A673 (cell line): ENCODE measurements at regions not wholly inside any gene's neighbourhood (a gene's known extent, or its start where the extent isn't known, plus 50 kb on each side); places are given as distances from the start of the nearest gene placed in this dataset.

Experiments used
- CTCF ChIP-seq: fragments of 300-800, 200-600 bp; sonication (generic); conservative IDR thresholded peaks from 2 replicates; pipeline ENCODE4 v1.5.1; 2017; ENCODE audit warnings: low read depth, mild to moderate bottlenecking, antibody characterized with exemption, low read length, moderate library complexity, mixed read lengths
- EZH2 ChIP-seq: fragments of 200-600 bp; sonication (generic); IDR thresholded peaks from 2 replicates; pipeline ENCODE4 v1.6.1; 2017; ENCODE audit warnings: borderline replicate concordance, low read depth, mild to moderate bottlenecking, mixed read lengths, antibody characterized with exemption, low read length; ENCODE audit not compliant: poor library complexity, severe bottlenecking

- TF ChIP-seq EZH2 (no peak), CTCF (no peak)
Observed at GRCh38 chr12:59843260-59843843, 247.5 kb downstream of the SLC16A7 start.
